ENCODE measurements at regions not wholly inside any gene's neighbourhood (a gene's known extent, or its start where the extent isn't known, plus 50 kb on each side); places are given as distances from the start of the nearest gene placed in this dataset.

DNA sequence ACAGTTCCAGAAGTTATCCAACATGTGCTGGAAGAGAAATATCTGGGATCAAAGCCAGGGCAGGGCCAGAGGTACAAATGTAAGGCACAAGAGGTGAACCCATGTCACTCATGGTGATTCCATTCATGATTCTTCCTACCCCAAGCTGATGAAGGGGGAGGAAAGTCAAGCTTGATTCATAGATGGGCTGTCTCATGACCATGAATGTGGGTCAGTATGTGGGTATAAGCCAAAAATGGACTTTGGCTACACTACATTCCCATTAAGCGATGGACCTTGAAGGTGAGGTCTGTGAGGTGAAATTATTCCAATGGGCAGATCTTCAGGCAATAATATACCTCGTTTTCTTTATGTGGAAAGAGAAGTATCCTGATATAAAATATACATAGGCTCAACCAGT lies 217.1 kb downstream of the BTG1 start:
- DNase-seq (ENCODE audit: low read depth in 1 of 2, low spot score in 1 of 2) = no peak

GRCh38 chr12:91926848-91927247 lies 218.8 kb downstream of the BTG1 start:
- no peak for DNase-seq (ENCODE audit: low read depth in 1 of 2, low spot score in 1 of 2)

DNA sequence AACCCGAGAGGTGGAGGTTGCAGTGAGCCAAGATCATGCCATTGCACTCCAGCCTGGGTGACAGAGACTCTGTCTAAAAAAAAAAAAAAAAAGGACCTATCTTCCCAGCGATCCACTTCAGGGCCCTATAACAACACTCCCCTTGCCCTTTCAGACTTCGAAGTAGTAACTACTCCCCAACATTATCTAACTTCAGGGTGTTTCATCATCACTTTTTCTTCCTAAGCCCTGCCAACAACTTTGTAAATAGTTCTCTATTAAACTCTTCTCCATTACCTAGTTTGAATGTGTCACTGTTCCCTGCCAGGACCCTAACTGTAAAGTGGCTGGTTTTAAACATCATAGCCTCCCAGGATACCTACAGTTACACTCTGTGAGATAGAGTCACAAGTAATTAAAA lies 220.8 kb downstream of the BTG1 start:
- no peak for DNase-seq (ENCODE audit: low read depth in 1 of 2, low spot score in 1 of 2)

DNA sequence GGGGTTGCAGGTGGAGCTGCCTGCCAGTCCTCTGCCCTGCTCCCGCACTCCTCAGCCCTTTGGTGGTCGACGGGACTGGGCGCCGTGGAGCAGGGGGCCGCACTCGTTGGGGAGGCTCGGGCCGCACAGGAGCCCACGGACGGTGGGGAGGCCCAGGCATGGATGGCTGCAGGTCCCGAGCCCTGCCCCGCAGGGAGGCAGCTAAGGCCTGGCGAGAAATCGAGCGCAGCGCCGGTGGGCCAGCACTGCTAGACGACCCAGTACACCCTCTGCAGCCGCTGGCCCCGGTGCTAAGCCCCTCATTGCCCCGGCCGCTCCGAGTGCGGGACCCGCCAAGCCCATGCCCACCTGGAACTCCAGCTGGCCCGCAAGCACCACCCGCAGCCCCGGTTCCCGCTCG lies 221.8 kb downstream of the BTG1 start:
- DNase-seq (ENCODE audit: low read depth in 1 of 2, low spot score in 1 of 2) = no peak

GRCh38 chr12:91922674-91923073 lies 223.0 kb downstream of the BTG1 start:
- no peak for DNase-seq (ENCODE audit: low read depth in 1 of 2, low spot score in 1 of 2)

- no peak for DNase-seq (ENCODE audit: low read depth in 1 of 2, low spot score in 1 of 2)
Measured at GRCh38 chr12:91922139-91922538, 223.5 kb downstream of the BTG1 start.

GRCh38 chr12:91921555-91921954 lies 224.1 kb downstream of the BTG1 start:
- no peak for DNase-seq (ENCODE audit: low read depth in 1 of 2, low spot score in 1 of 2)

- DNase-seq (ENCODE audit: low read depth in 1 of 2, low spot score in 1 of 2) = no peak
Measured at GRCh38 chr12:91920741-91921140, 224.9 kb downstream of the BTG1 start.

- DNase-seq (ENCODE audit: low read depth in 1 of 2, low spot score in 1 of 2) = no peak
Measured at GRCh38 chr12:91920276-91920675, 225.4 kb downstream of the BTG1 start.

DNA sequence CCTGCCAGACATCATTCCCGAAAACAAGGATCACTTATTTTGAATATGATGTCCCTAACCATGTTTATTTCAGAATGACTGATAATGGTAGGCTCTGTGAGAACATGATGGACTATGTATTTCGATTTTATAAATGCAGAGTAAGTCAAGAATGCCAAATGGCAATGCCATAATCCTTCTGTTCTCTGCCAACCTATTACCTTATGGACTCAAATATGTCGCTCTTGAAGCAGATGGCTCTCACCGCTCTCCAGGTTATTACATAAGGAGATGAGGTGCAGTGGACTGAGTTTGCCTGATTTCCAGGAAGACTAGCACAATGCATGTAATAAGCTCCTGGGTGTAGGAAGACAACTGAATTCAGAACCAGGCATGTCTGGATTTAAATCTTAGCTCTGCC lies 227.2 kb downstream of the BTG1 start:
- no peak for DNase-seq (ENCODE audit: low read depth in 1 of 2, low spot score in 1 of 2)

- DNase-seq (ENCODE audit: low read depth in 1 of 2, low spot score in 1 of 2) = no peak
Measured at GRCh38 chr12:91914701-91915100, 230.9 kb downstream of the BTG1 start.

- no peak for DNase-seq (ENCODE audit: low read depth in 1 of 2, low spot score in 1 of 2)
Measured at GRCh38 chr12:91913651-91914050, 232.0 kb downstream of the BTG1 start.

DNA sequence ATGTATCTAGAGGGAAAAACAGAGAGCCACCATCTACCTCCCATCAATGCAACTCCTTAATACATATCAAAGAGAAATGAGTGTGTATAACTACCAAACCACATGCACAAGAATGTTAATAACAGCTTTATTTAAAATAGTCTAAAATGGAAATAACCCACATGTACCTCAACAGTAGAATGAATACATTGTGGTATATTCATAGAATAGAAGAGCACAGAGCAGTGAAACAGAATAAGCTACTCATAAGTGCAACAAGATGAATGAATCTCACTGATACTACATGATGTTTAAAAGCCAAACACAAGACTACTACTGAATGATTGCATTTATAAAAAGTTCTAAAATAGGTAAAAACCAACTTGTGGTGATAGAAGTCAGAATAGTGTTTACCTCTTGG lies 232.5 kb downstream of the BTG1 start:
- no peak for DNase-seq (ENCODE audit: low read depth in 1 of 2, low spot score in 1 of 2)

DNA sequence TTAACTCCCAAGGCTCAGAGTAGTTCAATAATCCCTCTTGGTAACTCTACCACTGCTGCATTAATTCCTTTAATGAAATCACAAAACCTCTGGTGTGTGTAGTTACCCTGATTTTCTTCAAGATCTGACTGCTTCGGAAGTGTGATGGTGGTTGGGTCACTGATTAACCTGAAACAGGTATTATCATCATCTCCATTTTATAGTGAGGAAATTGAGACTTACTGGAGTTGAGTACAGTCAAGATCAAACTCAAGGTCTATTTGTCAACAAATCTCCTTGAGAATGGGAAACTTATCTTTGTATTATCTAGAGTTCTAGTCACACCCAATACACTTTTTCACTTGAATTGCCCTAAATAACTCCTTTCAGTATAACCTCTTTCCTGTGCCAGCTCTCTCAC lies 233.5 kb downstream of the BTG1 start:
- no peak for DNase-seq (ENCODE audit: low read depth in 1 of 2, low spot score in 1 of 2)

DNA sequence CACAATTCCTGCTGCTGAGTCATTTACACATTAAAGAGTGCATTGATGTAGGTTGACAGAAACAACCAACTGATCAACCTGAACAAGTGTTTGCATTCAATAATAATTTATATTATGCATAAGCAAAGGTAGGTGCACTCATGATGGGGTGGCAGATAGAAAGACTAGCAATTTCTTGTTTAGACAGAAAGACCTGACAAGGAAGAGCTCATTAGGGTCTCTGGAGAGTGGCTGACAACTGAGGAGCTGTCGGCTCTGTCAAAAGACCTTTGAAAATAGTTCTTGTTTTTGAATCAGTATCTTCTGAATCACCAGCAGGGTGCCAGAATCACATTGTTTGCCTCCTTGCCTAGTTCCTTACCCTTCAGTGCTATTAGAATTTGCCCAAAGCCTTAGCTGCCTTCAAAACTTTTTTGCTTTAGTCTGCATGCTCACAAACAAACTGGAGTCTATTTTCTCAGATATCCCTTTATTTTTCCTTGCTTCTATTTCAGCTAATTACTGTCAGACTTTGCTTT lies 234.7 kb downstream of the BTG1 start:
- DNase-seq (ENCODE audit: low read depth in 1 of 2, low spot score in 1 of 2) = no peak

DNA sequence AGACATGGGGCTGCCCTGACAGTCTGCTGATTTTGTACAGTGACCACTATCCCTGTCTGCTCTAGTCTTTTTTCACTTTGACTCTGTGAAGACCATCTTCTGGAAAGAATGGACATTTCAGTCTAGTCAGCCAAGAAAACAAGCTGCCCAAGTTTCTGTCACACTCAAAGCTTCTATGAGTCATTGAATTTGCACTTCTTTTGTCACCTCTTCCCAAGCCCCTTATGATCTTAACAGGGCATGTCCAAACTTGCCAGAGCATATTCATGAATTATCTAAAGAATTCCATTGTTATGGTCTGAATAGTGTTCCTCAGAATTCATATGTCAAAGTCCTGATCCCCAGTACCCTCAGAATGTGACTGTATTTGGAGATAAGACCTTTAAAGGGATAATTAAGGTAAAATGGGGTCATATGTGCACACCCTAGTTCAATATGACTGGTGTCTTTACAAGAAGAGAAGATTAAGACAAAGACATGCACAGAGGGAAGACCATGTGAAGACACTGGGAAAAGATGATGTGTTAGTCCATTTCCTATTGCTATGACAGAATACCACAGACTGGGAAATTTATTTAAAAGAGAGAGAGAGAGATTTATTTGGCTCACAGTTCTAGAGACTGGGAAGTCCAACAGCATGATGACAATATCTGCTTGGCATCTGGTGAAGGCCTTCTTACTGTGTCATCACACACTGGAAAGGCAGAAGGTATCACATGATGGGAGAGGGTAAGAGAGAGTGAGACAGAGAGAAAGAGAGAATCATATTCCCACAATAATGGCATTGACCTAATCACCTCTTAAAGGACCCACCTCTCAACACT lies 242.6 kb downstream of the BTG1 start:
- DNase-seq (ENCODE audit: low read depth in 1 of 2, low spot score in 1 of 2) = no peak

- no peak for DNase-seq (ENCODE audit: low read depth in 1 of 2, low spot score in 1 of 2)
Measured at GRCh38 chr12:91901381-91902074, 244.1 kb downstream of the BTG1 start.

- DNase-seq (ENCODE audit: low read depth in 1 of 2, low spot score in 1 of 2) = no peak
Measured at GRCh38 chr12:91900971-91901370, 244.7 kb downstream of the BTG1 start.

GRCh38 chr12:91899056-91899455 lies 246.6 kb downstream of the BTG1 start:
- DNase-seq (ENCODE audit: low read depth in 1 of 2, low spot score in 1 of 2) = no peak

GRCh38 chr12:91897025-91897515 lies 248.6 kb downstream of the BTG1 start:
- no peak for DNase-seq (ENCODE audit: low read depth in 1 of 2, low spot score in 1 of 2)

DNA sequence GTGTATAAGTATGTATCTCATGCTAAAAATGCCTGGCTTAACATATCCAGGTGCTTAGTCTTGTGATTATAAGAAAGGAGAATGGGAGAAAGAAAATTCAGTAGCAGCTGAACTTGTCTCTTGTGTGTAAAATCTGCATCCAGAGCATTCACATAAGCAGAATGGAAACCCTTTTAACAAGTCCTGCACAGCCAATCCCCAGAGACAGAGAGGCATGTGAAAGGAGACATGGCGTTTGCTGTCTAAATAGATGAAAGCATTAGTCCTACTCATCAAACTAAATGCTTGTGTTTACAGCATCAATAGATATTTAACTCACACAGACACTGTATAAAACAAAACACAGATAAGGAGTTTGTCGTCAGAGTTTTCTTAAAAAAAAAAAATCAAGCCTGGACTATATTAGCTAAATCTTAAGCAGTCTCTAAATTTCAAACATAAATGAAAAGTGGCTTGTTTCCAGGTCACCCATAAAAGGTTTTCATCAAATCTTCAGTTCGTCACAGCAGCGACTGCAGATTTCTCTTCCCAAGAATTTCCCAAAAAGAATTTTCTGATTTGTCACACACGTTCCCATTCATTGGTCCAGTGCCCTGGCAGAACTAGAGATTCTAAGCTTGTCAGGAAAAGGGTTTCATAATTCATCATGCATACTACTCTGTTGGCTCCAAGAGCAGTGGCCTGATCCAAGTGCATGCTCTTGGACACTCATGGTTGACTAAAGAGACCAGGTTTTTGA lies 249.2 kb downstream of the BTG1 start:
- no peak for DNase-seq (ENCODE audit: low read depth in 1 of 2, low spot score in 1 of 2)

DNA sequence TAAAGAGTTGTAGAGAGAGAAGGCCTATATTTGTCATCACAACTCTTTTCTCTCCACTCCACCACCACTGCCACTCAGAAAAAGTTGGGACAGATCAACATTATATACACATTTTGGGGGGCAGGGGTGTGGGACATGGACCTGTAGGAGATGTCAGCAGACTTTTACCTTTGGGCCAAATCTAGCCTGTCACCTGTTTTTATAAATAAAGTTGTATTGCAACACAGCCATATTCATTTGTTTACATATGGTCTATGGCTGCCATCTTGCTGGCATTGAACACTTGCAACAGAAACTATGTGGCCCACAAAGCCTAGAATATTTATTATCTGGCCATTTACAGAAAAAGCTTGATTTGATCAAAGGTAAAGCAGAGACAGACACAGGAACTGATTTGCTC lies 250.7 kb downstream of the BTG1 start:
- no peak for DNase-seq (ENCODE audit: low read depth in 1 of 2, low spot score in 1 of 2)
